Caco-2 (cell line): ENCODE measurements at regions not wholly inside any gene's neighbourhood (a gene's known extent, or its start where the extent isn't known, plus 50 kb on each side); places are given as distances from the start of the nearest gene placed in this dataset.

ENCODE experiments used
- BruUV-seq: library from RNA; stranded (reverse); fragments of 400-500 nt; replicated peaks from 2 replicates; lab custom pipeline; 2021; lab: Mats Ljungman, UMichigan
- CTCF ChIA-PET: fragments of 300-600 bp; sonication (Branson Sonifier 250); formaldehyde crosslinking; loops from one replicate; lab custom pipeline; 2022; ENCODE audit warnings: antibody characterized with exemption; lab: Charles Lee
- POLR2A ChIA-PET: fragments of 300-600 bp; sonication (Branson Sonifier 250); formaldehyde crosslinking; loops from one replicate; lab custom pipeline; 2022; ENCODE audit warnings: antibody characterized with exemption; lab: Charles Lee
- DNase-seq, 2 experiments: peaks; one replicate each; pipeline versions ENCODE4 v3.0.0 to v3.0.0-alpha.2; 2020 to 2022
- H3K27me3 ChIP-seq: replicated peaks from 2 replicates; pipeline ENCODE4 v1.6.0; 2011; ENCODE audit warnings: low read length; ENCODE audit not compliant: control insufficient read depth, insufficient read depth
- H3K36me3 ChIP-seq: 2 replicates; pipeline ENCODE4 v1.5.1; 2011; ENCODE audit warnings: low read length; ENCODE audit not compliant: control insufficient read depth, insufficient read depth
- H3K4me1 ChIP-seq: fragments of 250-450 bp; sonication (Bioruptor Pico); 2 replicates; pipeline ENCODE4 v1.5.1; 2020; ENCODE audit warnings: mild to moderate bottlenecking
- H3K4me3 ChIP-seq: 2 replicates; pipeline ENCODE4 v1.5.1; 2011; ENCODE audit warnings: low read depth, mild to moderate bottlenecking, control low read depth, low read length
- H3K9me3 ChIP-seq: fragments of 250-450 bp; sonication (Bioruptor Pico); 2 replicates; pipeline ENCODE4 v1.5.1; 2020; ENCODE audit warnings: mild to moderate bottlenecking, moderate library complexity
- H3K27ac Mint-ChIP-seq: one replicate; pipeline ENCODE4 v1.8.0; 2022; ENCODE audit warnings: mixed read lengths; ENCODE audit not compliant: unreplicated experiment
- H3K27me3 Mint-ChIP-seq: one replicate; pipeline ENCODE4 v1.8.0; 2022; ENCODE audit warnings: mixed read lengths; ENCODE audit not compliant: insufficient read depth, unreplicated experiment
- H3K36me3 Mint-ChIP-seq: one replicate; pipeline ENCODE4 v1.8.0; 2022; ENCODE audit warnings: mild to moderate bottlenecking, mixed read lengths; ENCODE audit not compliant: insufficient read depth, unreplicated experiment
- H3K4me1 Mint-ChIP-seq: one replicate; pipeline ENCODE4 v1.8.0; 2022; ENCODE audit warnings: low read depth, mixed read lengths; ENCODE audit not compliant: unreplicated experiment
- H3K4me3 Mint-ChIP-seq: one replicate; pipeline ENCODE4 v1.8.0; 2022; ENCODE audit warnings: mild to moderate bottlenecking, moderate library complexity, mixed read lengths; ENCODE audit not compliant: unreplicated experiment
- H3K9me3 Mint-ChIP-seq: one replicate; pipeline ENCODE4 v1.8.0; 2022; ENCODE audit warnings: mixed read lengths; ENCODE audit not compliant: unreplicated experiment
- CTCF ChIP-seq, 2 experiments: fragments of 200-600 bp in 1 of 2; IDR thresholded peaks; 1 replicate in 1 of 2; 2 replicates in 1 of 2; pipeline versions ENCODE4 v1.5.1 to v1.8.0; 2011 to 2022; ENCODE audit warnings: antibody characterized with exemption in 1 of 2, control low read depth in 1 of 2, inconsistent platforms in 1 of 2, low read depth in 1 of 2, low read length in 1 of 2, mild to moderate bottlenecking in 1 of 2, moderate library complexity in 1 of 2; ENCODE audit not compliant: insufficient read depth in 1 of 2, severe bottlenecking in 1 of 2, unreplicated experiment in 1 of 2
- intact Hi-C: fragments of 100-400 bp; cut with micrococcal nuclease; formaldehyde crosslinking; loops from one replicate; pipeline ENCODE4 v1.10.0; 2022; ENCODE audit not compliant: unreplicated experiment

GRCh38 chr6:81909162-81909561 lies 156.7 kb upstream of the TENT5A start:
- Histone ChIP-seq H3K27me3 (no peaks in the 10 kb centered on the region), H3K4me1 (peaks cover 11% of the 10 kb centered on the region), H3K36me3 (no peaks in the 10 kb centered on the region), H3K4me3 (no peak overlapping the region), H3K9me3 (no peaks in the 10 kb centered on the region)
- Mint-ChIP-seq H3K36me3 (no peaks in the 10 kb centered on the region), H3K4me3 (no peak overlapping the region), H3K4me1 (peaks cover 17% of the 10 kb centered on the region), H3K27ac (no peak overlapping the region), H3K27me3 (no peaks in the 10 kb centered on the region), H3K9me3 (peaks cover 4% of the 10 kb centered on the region)
- intact Hi-C loops, result no loop called here
- TF ChIP-seq CTCF (IDR thresholded peaks at IDR 0.05; ENCODE audit: insufficient read depth in 1 of 2, low read depth in 1 of 2, low read length in 1 of 2, severe bottlenecking in 1 of 2, unreplicated experiment in 1 of 2), result no peak
- ChIA-PET CTCF (no interaction called here), POLR2A (no interaction called here)
- no TSS peak for BruUV-seq
- DNase-seq, result no peak

GRCh38 chr6:81906709-81907204 lies 154.3 kb upstream of the TENT5A start:
- Mint-ChIP-seq H3K36me3 (no peaks in the 10 kb centered on the region), H3K9me3 (peaks cover 25% of the 10 kb centered on the region), H3K4me3 (no peak overlapping the region), H3K4me1 (peaks cover 17% of the 10 kb centered on the region), H3K27ac (no peak overlapping the region), H3K27me3 (no peaks in the 10 kb centered on the region)
- H3K27me3 ChIP-seq, result no peaks in the 10 kb centered on the region
- ChIA-PET CTCF (no interaction called here), POLR2A (no interaction called here)
- peaks cover 11% of the 10 kb centered on the region for H3K4me1 ChIP-seq
- DNase-seq, result no peak
- no peaks in the 10 kb centered on the region; the same call in 1 of the 2 replicates for H3K9me3 ChIP-seq
- H3K36me3 ChIP-seq, result no peaks in the 10 kb centered on the region
- no peak for TF ChIP-seq CTCF (IDR thresholded peaks at IDR 0.05; ENCODE audit: insufficient read depth in 1 of 2, low read depth in 1 of 2, low read length in 1 of 2, severe bottlenecking in 1 of 2, unreplicated experiment in 1 of 2)
- H3K4me3 ChIP-seq, result no peak overlapping the region
- no TSS peak for BruUV-seq
- intact Hi-C loops, result no loop called here

GRCh38 chr6:81906041-81906440 lies 153.6 kb upstream of the TENT5A start:
- H3K36me3 Mint-ChIP-seq, result no peaks in the 10 kb centered on the region
- CTCF ChIA-PET, result no interaction called here
- no peaks in the 10 kb centered on the region for H3K27me3 Mint-ChIP-seq
- no peak overlapping the region for H3K27ac Mint-ChIP-seq
- TF ChIP-seq CTCF (IDR thresholded peaks at IDR 0.05; ENCODE audit: insufficient read depth in 1 of 2, low read depth in 1 of 2, low read length in 1 of 2, severe bottlenecking in 1 of 2, unreplicated experiment in 1 of 2), result no peak
- no peak overlapping the region for H3K4me3 ChIP-seq
- peaks cover 11% of the 10 kb centered on the region for H3K4me1 ChIP-seq
- no peaks in the 10 kb centered on the region for H3K27me3 ChIP-seq
- POLR2A ChIA-PET, result no interaction called here
- no peaks in the 10 kb centered on the region; the same call in 1 of the 2 replicates for H3K9me3 ChIP-seq
- no peak overlapping the region for H3K4me3 Mint-ChIP-seq
- intact Hi-C loops, result no loop called here
- H3K36me3 ChIP-seq, result no peaks in the 10 kb centered on the region
- no peak for DNase-seq
- H3K4me1 Mint-ChIP-seq, result peaks cover 17% of the 10 kb centered on the region
- H3K9me3 Mint-ChIP-seq, result peaks cover 25% of the 10 kb centered on the region
- BruUV-seq, result no TSS peak
